Activated gamma-delta T cell treated with Interleukin-2 at 50 U/mL for 16 hours (primary cell): ENCODE measurements at regions not wholly inside any gene's neighbourhood (a gene's known extent, or its start where the extent isn't known, plus 50 kb on each side); places are given as distances from the start of the nearest gene placed in this dataset.

ENCODE experiments used
- DNase-seq: peaks from one replicate; pipeline ENCODE4 v3.0.0-alpha.2; 2020

DNA sequence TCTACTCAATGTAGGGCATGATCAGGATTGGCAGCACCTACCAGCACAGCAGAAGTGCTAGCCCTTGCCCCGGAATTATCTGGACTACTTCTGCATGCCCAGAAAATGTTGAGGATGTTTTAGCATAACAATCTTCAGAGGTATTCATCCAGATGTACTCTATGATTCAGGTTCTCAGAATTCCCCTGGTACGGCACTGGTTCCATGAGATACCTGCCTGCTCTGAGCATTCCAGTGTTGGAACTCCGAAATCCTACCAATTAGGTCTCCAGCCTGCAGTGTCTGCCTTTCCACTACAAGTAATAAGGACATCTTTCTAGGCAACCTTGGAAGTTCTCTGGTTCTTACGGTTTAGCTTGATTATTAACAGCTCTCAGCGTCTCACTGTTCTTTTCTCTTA lies 554.5 kb downstream of the HACE1 start:
- DNase-seq = no peak

DNA sequence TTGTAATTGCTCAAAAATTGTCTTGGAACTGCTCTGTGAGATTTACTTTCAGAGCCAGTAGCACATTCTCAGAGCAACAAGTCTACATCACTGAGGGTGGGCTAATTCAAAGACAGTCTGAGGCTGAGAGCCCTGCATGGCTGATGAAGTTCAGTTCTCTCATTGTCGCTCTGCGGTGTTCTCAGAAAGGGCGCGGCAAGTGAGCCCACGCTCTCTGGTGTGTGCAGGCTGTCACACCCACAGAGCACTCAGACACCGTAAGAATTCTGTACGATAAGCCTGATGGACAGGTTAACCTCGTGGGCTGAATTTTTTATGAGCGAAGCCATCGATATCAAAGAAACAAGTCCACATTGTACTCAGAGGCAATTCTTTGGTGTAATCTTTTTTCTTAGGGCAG lies 557.8 kb downstream of the HACE1 start:
- no peak for DNase-seq

DNA sequence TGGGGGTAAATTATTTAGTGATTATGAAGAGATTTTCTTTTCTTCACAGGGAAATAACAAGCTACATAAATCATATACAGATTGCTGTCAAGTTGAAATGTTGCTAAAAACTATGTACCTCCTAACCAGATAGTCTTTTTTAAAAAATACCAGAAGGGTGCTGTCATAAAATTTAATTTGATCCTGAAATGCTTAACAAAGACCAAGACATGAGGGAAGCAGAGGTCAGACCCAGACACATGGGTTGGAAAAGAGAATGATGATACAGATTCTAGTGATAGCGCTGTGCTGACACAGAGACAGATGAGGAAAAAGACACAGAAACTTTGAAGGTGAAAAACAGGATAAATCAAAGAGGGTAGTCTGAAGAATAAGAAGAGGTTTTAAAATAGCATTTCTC lies 573.1 kb downstream of the HACE1 start:
- no peak for DNase-seq

DNA sequence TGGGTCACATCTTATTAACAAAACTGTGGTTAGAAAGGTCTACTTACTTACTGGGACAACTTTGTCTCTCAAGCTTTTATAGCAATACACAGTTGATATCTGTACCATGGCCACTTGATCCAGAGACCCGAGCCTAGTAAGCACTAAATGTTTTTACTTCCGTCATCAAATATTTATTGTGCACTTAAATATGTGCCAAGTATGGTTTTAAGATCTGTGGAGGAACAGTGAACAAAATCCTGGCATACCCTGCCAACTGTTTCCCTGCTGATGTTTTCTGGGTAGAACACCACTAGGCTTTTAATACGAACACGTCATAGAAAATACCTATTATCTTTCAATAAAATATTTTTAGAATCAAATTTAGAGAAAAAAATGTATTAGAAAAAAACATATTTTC lies 574.8 kb downstream of the HACE1 start:
- DNase-seq = no peak

DNA sequence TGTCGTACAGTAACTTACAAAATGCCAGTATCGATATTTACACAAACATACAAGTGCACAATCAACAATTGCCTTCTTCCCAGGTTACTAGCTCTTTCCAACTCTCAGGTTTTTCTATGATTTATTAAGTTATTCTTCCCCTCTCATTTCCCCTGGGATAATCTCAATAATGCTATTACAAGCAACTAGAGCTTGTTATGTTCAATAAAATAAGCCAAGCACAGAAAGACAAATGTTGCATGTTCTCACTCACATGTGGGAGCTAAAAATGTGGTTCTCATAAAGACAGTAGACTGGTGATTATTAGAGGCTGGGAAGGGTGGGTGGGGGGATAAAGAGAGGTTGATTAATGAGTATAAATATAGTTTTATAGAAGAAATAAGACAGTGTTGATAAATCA lies 577.1 kb downstream of the HACE1 start:
- no peak for DNase-seq

DNA sequence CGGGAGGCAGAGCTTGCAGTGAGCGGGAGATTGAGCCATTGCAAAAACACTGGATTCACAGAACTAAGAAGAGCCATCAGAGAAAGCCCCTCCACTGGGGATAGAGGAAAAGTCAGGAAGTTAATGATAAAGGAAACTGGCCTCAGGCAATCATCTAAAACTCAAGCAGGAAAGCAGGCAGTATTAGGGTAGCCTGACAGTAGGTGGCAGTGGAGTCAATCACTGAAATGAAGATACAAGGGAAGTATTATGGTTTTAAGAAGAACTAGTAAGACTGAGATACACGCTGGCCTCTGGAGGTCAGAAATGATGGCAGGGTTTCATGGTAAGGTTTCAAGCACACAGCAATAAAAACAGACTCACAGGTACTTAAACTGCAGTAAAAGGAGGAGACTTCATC lies 578.3 kb downstream of the HACE1 start:
- no peak for DNase-seq

DNA sequence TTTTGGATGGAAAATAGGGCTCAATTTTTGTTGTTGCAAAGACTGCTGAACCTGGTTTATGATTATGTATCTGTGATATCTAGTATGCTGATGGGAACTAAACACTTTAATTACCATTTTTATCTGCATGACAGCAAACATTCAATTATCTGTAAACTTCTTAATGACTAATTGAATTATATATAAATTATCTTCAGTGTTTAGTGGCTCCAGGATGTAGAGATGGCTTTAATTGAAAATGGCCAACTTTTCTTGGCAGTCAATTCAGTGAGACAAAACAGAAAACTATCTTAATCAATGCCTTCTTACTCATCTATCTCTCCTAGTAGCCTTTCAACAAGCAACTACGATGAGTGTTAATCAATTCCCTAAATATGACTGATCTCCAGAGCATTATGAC lies 591.3 kb downstream of the HACE1 start:
- DNase-seq = no peak

DNA sequence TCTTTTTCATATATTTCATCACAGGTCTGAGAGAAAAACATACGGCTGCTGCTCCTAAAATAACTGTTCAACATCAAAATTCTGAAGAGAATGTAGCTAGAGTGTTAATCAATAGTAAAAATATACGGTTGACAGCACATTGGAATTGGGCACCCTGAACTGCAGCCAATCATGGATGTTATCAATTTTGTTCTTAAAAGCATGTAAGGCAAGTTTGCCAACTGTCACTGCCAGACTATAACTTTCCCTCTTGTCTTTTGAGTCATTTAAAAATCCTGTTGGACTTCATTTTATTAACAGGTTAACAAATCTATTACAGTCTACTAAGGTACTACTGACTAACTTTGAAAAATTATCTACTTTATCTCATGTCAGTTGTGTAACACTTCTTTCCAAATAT lies 592.8 kb downstream of the HACE1 start:
- no peak for DNase-seq

DNA sequence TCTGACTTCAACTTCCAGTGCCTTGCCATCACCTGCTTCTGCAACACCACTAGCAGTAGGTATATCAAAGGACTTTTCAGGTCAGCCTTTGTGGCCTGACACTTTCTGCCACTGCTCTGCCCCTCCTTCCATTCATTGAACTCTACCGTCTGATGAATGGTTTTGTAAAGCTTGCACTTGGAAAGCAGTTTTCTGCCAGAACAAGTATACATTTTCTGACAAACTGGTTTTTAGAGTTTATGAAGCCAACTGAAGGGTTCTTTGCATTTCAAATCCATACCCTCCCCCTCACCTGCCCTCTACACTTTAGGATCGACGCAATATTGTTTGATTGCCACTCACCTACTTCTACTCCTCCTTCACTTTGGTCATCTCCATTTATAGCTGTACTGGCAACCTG lies 603.1 kb downstream of the HACE1 start:
- no peak for DNase-seq

DNA sequence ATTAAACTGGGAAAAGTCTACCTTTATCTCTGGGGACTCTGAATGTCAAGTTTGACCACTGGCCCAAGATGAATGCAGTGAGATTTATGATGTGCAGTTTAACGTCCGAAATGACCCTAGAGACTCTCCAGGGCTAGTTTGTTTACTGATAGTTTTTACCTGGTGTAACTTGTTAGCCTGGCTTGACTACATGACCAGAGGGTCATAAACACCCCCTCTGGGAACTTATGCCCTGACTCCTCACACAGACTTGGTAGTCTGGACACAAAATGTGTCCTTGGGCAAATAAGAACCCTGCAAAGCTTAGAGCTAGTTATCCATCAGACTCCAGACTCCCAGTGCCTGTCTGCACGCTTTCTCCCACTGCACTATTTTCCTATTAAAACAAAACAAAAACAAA lies 606.5 kb downstream of the HACE1 start:
- no peak for DNase-seq

DNA sequence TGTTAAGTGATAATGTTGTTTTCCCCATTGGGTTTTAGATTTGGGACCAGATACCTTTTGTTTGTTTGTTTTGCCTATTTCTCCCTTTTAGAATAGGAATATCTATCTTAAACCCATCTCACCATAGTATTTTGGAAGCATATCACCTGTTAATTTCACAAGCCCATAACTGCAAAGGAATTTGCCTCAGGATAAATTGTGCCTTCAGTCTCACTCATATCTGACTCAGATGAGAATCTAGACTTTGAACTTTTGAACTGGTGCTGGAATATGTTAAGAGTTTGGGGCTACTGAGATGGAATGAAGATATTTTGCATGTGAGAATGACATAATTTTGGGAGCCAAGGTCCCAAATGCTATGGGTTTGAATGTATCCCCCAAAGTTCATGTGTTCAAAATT lies 607.4 kb downstream of the HACE1 start:
- no peak for DNase-seq

DNA sequence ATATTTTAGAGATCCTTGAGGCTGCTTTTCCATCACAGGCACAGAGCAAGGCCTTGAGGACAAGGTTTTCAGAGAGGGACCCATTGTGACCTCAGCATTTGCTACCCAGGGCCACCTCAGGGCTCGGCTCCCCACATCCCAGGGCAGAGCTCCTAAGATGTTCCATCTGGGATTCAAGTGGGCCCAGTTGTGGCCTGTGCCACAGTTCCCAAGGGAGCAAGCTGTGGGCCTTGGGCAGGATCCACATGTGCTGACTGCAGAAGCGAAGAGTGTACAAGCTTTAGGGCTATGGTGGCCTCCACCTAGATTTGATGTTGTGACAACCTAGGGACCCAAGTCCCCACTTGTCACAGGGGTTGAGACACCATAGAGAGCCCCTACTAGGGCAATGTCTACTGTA lies 608.1 kb downstream of the HACE1 start:
- DNase-seq = no peak

DNA sequence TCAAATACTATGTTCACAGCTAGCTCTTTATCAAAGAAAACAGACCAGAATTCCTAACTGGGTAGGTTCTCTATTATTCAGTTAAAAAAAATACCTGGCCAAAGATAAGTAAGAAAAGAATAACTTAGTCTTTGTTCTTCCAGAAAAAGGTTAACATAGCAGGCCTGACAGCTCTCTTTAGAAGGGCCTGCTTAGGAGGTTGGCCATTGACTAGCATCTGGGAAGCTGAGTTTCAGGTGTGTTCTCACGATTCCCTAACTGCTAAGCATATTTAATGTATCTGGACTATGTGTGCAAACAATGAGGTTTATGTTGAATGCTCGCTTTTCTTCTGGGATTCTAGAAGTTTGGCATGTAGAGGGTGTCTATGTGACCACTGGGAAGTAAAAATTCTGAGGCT lies 618.9 kb downstream of the HACE1 start:
- no peak for DNase-seq

DNA sequence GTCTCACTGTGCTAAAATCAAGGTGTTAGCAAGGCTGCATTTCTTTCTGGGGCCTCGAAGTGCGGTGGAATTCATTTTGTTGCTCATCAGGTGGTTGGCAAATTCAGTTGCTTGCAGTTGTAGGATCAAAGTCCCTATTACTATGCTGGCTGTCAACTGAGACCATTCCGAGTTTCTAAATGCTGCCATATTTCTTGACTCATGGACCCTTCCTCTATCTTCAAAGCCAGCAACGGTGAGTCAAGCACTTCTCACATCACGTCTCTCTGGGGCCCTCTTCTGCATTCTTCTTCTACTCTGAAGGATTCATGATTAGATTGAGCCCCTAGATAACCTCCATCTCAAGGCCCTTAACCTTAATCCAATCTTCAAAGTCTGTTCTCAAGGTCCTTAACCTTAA lies 619.7 kb downstream of the HACE1 start:
- no peak for DNase-seq

DNA sequence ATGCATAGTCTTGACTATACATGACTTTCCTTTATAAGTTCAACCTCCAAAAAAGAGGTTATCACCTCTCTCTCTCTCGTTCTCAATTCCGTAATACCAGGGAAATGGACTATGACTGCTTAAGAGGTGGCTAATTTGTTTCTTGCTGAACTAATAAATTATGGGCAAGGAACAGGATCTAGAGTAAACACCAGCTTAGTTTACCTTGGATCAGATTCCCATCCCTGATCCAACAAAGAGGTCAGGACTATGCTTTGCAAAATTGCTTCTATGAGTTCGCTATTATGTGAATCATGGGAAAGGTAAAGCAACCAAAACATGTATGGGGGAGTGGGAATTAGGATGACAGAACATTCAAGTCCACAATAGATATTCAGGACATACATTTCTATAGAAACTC lies 630.7 kb downstream of the HACE1 start:
- no peak for DNase-seq

DNA sequence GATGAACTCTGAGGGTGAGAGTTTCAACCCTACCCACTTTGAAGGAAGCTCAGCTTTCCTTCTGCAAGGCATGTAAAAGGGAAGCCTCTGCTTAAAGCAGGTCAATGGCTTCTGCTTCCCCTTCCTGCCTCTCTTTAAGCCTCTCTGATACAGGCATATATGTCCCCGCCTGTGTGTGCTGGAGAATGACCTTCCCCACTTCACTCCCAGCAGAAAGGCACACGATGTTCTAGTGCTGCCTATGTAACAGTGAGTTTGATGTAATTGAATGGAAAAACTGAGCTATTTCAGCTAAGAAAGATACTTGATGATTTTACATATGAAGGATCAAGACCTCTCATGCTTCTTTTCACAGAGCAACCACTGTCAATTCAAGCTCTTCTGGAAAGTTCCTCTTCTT lies 632.2 kb downstream of the HACE1 start:
- no peak for DNase-seq

DNA sequence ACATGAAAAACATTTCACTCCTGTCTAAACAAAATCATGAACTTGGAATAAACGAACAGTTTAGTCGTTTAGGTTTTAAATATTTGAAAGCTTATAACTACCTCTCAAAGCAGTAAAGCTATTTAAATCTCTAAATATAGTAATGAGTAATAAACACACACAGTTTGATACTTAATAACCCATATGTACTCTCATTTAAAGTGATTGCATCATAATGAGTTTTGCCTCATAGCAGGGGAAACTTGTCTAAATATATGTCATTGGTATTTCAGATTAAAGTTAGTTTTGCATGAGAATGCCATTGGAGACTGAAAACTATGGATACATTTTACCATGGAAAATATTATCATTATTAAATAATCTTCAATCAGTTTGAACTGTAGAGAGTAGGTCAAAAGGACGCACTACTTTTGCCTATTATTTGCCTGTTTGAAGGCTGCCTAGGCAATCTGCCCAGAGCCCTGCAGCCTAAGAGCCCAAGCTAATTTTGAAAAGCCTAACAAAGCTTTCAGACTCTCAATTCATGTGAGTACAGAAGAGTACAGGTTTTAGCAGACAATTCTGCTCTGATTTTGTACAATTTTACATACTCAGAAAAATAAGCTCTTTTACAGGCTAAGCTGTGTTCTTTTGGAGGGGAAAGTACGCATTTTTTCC lies 632.8 kb downstream of the HACE1 start:
- DNase-seq = no peak

DNA sequence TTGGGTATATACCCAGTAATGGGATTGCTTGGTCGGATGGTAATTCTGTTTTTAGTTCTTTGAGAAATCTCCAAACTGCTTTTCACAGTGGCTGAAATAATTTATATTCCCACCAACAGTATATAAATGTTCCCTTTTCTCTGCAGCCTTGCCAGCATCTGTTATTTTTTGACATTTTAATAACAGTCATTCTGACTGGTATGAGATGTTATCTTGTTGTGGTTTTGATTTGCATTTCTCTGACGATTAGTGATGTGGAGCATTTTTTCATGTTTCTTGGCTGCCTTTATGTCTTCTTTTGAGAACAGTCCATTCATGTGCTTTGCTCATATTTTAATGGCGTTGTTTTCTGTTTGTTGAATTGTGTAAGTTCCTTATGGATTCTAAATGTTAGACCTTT lies 641.6 kb downstream of the HACE1 start:
- no peak for DNase-seq

DNA sequence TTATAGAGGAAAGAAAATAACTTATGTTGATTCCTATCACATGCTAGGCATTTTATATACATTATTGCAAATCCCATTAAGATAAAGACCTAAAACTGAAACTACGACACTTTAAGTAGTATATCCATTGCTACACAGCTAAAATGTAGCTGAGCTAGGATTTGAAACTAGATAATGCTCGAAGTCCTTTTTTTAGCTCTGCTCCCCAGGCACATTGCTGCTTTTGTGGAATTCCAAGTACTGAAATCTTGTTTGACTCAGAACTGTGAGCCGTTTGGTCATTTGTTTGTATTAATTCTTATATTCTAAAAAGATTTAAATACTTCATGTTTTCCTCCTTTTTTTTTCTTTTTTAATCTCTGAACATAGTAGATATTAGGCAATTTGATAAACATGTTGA lies 644.8 kb downstream of the HACE1 start:
- no peak for DNase-seq

DNA sequence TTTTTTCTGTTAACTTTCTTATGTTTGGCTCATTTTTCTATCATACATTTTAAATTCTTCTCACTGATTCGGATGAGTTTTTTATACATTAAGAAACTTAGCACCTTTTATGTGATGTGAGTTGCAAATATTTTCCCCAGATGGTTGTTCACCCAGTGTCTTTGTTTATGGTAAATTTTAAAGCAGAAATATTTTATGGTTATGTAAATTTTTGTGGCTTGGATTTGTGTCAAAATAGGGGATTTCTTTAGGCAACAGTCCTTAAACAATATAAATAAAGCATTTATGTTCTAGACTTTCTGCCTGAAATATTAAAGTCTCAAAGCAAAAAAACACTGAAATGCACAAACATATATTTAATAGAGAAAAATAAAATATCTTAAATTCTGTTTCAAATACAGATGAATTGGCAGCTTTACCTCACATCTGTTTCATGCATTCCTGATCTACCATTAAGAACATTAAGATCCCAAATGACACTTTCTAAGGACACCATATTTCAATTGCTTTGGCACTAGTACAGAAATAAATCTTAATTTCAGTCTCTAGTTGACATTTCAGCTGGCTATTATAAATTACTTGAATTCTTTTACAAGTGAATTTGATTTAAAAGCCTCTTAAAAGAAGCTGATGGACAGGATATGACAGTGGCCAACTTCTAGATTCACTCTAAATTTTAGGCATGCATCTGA lies 646.6 kb downstream of the HACE1 start:
- no peak for DNase-seq

DNA sequence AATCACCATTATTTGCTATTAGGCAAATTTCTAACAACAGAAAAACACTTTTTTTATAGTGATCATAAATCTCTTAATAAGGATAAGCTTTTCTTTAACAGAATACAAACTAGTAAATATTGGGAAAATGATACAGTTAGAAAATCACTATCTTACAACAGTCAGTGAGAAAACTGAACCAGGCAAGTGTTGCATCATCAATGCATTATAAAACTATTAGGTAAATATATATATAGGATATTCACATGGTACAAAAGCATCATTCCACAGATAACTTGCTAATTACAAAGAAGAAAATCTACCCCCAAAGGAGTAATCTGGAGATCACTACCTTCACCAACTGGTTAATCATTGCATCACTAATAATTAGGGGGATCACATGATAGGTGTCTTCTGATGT lies 652.1 kb downstream of the HACE1 start:
- DNase-seq = no peak

DNA sequence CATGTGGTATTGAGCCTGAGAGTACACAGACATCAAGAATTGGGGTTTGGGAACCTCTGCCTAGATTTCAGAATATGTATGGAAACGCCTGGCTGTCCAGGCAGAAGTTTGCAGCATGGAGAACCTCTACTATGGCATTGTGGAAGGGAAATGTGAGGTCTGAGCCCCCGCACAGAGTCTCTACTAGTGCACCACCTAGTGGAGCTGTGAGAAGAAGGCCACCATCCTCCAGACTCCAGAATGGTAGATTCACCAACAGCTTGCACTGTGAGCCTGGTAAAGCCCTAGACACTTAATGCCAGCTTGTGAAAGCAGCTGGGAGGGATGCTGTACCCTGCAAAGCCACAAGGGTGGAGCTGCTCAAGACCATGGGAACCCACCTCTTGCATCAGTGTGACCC lies 658.2 kb downstream of the HACE1 start:
- DNase-seq = no peak

DNA sequence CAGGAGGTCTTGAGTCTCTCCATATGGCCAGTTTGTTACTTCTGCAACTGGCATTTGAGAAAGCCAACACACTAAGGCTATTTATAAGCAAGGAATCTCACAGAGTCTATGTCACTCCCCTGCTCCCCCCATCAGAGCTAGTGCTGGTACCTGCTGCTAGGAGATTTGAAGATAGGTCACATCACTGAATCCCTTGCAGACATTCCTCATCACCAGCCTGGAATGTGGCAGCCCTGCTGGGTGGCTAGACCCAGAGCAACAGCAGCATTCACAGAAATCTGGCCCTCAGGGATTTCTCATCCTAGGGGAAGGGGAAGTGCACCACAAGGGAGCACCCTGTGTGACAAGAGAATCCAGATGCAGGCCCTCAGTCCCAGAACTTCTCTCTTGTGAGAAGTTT lies 672.1 kb downstream of the HACE1 start:
- DNase-seq = no peak

DNA sequence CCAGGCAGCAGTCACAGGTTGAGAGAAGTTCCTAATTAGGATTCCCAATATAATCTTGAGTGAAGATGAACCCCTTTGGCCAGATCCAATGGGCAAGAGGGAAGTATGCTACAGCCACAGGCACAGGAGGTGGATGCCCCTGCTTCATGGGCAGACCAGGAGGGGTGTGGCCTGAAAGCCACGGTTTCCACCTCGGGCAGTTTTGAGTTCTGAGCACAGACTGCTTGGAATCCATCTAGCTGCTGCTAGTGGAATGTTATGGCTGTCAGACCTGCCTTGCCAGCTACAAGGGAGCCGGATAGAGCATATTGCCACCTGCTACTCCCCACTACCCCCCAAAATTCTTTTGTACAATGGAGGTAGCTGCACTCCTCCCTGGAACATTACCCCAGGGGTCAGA lies 672.9 kb downstream of the HACE1 start:
- no peak for DNase-seq

DNA sequence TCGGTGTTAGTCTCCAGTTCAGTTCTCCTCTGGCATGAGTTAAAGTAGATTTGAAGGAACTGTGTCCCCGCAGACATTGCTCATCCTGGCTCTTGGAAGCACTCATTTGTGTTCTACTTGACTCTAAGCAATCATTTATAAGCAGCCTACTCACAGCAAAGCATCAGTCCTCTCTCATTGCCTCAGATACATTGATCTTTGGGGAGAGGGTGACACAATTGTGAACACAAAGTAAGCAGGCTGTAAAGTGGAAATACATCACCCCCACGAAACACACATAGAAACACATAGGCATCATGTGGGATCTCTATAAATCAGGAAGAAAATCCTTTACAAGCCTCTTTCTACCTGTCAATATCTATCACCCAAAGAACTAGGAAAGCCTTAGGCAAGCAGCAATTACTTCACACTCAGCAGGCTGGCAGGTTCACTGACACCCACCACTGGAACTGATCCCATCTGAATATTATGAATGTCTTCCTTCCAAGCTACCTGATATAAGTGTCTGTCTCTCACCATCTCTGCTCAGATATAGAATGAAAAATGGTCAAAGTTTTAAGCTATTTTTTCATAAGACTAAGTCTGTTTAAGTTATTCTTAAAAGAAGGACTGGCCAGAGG lies 675.8 kb downstream of the HACE1 start:
- no peak for DNase-seq
